Skeletal muscle tissue (tissue), 3 donors: ENCODE measurements at regions not wholly inside any gene's neighbourhood (a gene's known extent, or its start where the extent isn't known, plus 50 kb on each side); places are given as distances from the start of the nearest gene placed in this dataset.
"Not testable (repeated sequence)": the region's sequence is repeated elsewhere in the genome, so short reads cannot be mapped to it uniquely, and the experiment has no call there.

Experiments
- H3K27ac ChIP-seq: one replicate; pipeline ENCODE4 v1.7.0; 2013; ENCODE audit warnings: mild to moderate bottlenecking, low read depth, low read length, inconsistent platforms
- H3K27me3 ChIP-seq, 3 donors: one replicate each; pipeline ENCODE4 v1.7.0; 2013; ENCODE audit warnings: low read length in 3 of 3; ENCODE audit not compliant: control insufficient read depth in 3 of 3, insufficient read depth in 3 of 3
- H3K36me3 ChIP-seq, 3 donors: one replicate each; pipeline ENCODE4 v1.7.0; 2013; ENCODE audit warnings: low read length in 3 of 3; ENCODE audit not compliant: control insufficient read depth in 3 of 3, insufficient read depth in 3 of 3
- H3K4me1 ChIP-seq, 3 donors: one replicate each; pipeline ENCODE4 v1.7.0; 2013; ENCODE audit warnings: low read length in 3 of 3, mild to moderate bottlenecking in 3 of 3; ENCODE audit not compliant: control insufficient read depth in 3 of 3, insufficient read depth in 3 of 3
- H3K4me3 ChIP-seq, 3 donors: one replicate each; pipeline ENCODE4 v1.7.0; 2013; ENCODE audit warnings: low read length in 3 of 3
- H3K9ac ChIP-seq, 3 donors: one replicate each; pipeline ENCODE4 v1.7.0; 2013; ENCODE audit warnings: low read length in 3 of 3, mild to moderate bottlenecking in 3 of 3, moderate library complexity in 2 of 3, low read depth in 1 of 3
- H3K9me3 ChIP-seq, 3 donors: one replicate each; pipeline ENCODE4 v1.7.0; 2013; ENCODE audit warnings: low read length in 3 of 3; ENCODE audit not compliant: control insufficient read depth in 3 of 3
- donor health status: Osteomylitis.

- H3K4me3 ChIP-seq = no peak overlapping the region
- H3K36me3 ChIP-seq = no peaks in the 10 kb centered on the region
- H3K27ac ChIP-seq = no peak overlapping the region
- H3K9ac ChIP-seq = no peak overlapping the region
- peaks cover 30 to 56% (median 43%) of the 10 kb centered on the region in 3 donors for H3K4me1 ChIP-seq
- H3K27me3 ChIP-seq = no peaks in the 10 kb centered on the region
- no peaks in the 10 kb centered on the region for H3K9me3 ChIP-seq
These were observed 87.0 kb downstream of the FEM1C start for GRCh38 chr5:115457571-115457970.

DNA sequence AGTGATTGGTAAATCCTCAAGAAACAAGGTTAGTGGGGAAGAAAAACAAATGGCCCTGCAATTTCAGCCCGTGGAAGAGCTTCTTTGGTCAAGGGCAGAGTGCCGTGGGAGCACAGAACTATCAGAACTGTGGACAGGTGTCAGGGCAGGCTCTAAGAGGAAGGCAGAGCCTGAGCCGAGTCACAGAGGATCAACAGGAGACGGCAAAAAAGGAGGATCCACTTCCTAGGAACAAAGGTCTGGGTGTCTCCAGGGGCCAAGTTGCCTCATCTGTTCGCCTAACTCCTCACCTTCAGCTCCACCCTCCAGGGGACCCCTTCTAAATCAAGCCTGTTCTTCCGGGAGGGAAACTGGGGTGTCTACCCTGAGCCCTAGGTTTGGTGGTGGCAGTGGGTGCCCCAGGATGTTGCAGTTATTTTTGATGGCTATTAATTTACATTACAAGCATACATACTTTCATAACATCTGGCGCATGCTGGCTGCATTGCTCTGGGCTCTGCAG is 88.0 kb downstream of the FEM1C start:
- Histone ChIP-seq H3K9ac (no peak overlapping the region), H3K27ac (no peak overlapping the region), H3K36me3 (no peaks in the 10 kb centered on the region), H3K9me3 (no peaks in the 10 kb centered on the region), H3K4me3 (no peak overlapping the region), H3K27me3 (no peaks in the 10 kb centered on the region), H3K4me1 (peaks cover 30 to 55% (median 43%) of the 10 kb centered on the region in 3 donors)

GRCh38 chr5:115456056-115456455 is 88.5 kb downstream of the FEM1C start:
- H3K36me3 ChIP-seq = no peaks in the 10 kb centered on the region
- peak overlapping the region; percentile 54 for H3K27ac ChIP-seq
- no peaks in the 10 kb centered on the region for H3K27me3 ChIP-seq
- no peaks in the 10 kb centered on the region for H3K9me3 ChIP-seq
- H3K9ac ChIP-seq = no peak overlapping the region
- H3K4me1 ChIP-seq = peaks cover 25 to 50% (median 43%) of the 10 kb centered on the region in 3 donors
- no peak overlapping the region for H3K4me3 ChIP-seq

GRCh38 chr5:115455301-115455707 is 89.3 kb downstream of the FEM1C start:
- Histone ChIP-seq H3K27me3 (no peaks in the 10 kb centered on the region), H3K9me3 (no peaks in the 10 kb centered on the region), H3K4me1 (peaks cover 18 to 43% (median 40%) of the 10 kb centered on the region in 3 donors), H3K4me3 (peak overlapping the region in 1 of 3 donors; percentile 2), H3K36me3 (no peaks in the 10 kb centered on the region), H3K27ac (peak overlapping the region; percentile 54), H3K9ac (no peak overlapping the region)

DNA sequence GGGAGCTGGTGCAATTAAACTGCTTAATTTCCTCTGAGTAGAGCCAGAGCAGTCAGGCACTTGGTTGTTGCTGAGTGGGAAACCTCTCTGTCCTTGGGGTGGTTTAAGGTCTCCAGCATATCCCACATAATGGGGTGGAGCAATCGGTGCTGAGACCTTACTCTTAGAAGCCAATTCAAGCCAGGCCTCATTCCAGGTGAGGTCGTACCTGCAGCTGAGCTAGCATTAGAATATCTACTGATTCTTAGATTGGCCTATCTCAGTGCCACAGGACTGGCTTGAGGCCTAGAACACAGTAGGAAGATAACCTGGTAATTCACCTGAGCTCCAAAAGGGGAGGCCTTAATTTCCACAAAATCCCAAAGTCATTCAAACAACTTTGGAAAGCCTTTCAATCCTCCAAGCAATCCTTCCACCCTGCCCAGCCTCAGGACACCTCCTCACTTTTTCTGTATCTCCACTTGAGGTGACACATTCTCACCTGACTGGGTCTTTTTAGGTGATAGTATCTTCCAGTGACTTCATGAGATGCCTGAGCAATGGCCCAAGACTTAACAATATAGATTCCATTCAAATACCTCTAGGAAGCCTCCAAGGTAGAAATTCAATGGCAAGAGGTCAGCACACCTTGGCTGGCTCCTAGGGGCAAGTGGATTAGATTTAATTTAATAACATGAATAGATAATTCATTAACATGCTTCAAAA is 91.0 kb downstream of the FEM1C start:
- H3K36me3 ChIP-seq = no peaks in the 10 kb centered on the region
- peaks cover 15 to 37% (median 27%) of the 10 kb centered on the region in 3 donors for H3K4me1 ChIP-seq
- H3K27ac ChIP-seq = no peak overlapping the region
- no peak overlapping the region for H3K4me3 ChIP-seq
- no peaks in the 10 kb centered on the region for H3K9me3 ChIP-seq
- no peak overlapping the region for H3K9ac ChIP-seq
- no peaks in the 10 kb centered on the region for H3K27me3 ChIP-seq

- Histone ChIP-seq H3K27ac (no peak overlapping the region), H3K9ac (no peak overlapping the region), H3K4me3 (no peak overlapping the region), H3K27me3 (no peaks in the 10 kb centered on the region), H3K9me3 (no peaks in the 10 kb centered on the region), H3K36me3 (no peaks in the 10 kb centered on the region), H3K4me1 (peaks cover 13 to 29% (median 19%) of the 10 kb centered on the region in 3 donors)
These were observed 91.9 kb downstream of the FEM1C start for GRCh38 chr5:115452536-115453235.

GRCh38 chr5:115452083-115452482 is 92.5 kb downstream of the FEM1C start:
- Histone ChIP-seq H3K9me3 (no peaks in the 10 kb centered on the region), H3K27ac (no peak overlapping the region), H3K27me3 (no peaks in the 10 kb centered on the region), H3K4me1 (peaks cover 11 to 23% (median 18%) of the 10 kb centered on the region in 3 donors), H3K36me3 (no peaks in the 10 kb centered on the region), H3K4me3 (no peak overlapping the region), H3K9ac (no peak overlapping the region)

DNA sequence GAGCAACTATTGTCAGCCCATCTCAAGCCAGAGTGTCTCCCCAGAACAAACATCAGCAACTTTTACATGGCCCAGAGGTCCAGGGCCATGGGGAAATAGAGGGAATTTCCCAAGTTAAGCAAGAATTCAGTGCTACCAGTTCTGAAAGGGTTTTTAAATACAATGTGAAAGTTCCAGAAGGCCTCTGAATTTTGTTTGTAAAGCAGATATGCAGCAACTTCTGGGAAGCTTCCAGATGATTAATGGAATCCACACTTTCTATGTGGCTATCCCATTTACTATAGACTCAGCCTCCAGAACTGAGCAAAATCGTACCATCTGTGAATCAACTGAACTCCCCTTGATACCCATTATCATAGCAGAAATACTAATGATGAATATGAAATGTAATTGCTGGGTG is 93.8 kb downstream of the FEM1C start:
- Histone ChIP-seq H3K9me3 (no peaks in the 10 kb centered on the region), H3K4me1 (peaks cover 11 to 18% (median 14%) of the 10 kb centered on the region in 3 donors), H3K4me3 (no peak overlapping the region), H3K9ac (no peak overlapping the region), H3K27ac (peak overlapping the region; percentile 25), H3K36me3 (no peaks in the 10 kb centered on the region), H3K27me3 (no peaks in the 10 kb centered on the region)

GRCh38 chr5:115448630-115449029 is 95.9 kb downstream of the FEM1C start:
- H3K9me3 ChIP-seq, H3K9ac ChIP-seq, H3K4me1 ChIP-seq, H3K27ac ChIP-seq, H3K27me3 ChIP-seq, H3K36me3 ChIP-seq, H3K4me3 ChIP-seq: not testable (repeated sequence)

- no peak overlapping the region for H3K4me3 ChIP-seq
These were observed 103.7 kb downstream of the FEM1C start for GRCh38 chr5:115440782-115441451.

More at GRCh38 chr5:115440782-115441451, 103.7 kb downstream of the FEM1C start:
- Histone ChIP-seq H3K9me3 (peaks cover 0 to 3% (median 0%) of the 10 kb centered on the region in 3 donors), H3K27me3 (no peaks in the 10 kb centered on the region), H3K36me3 (no peaks in the 10 kb centered on the region), H3K9ac (no peak overlapping the region), H3K4me1 (peaks cover 0 to 2% (median 1%) of the 10 kb centered on the region in 3 donors), H3K27ac (no peak overlapping the region)
